ENCODE measurements at regions not wholly inside any gene's neighbourhood (a gene's known extent, or its start where the extent isn't known, plus 50 kb on each side); places are given as distances from the start of the nearest gene placed in this dataset.
"Not testable (repeated sequence)": the region's sequence is repeated elsewhere in the genome, so short reads cannot be mapped to it uniquely, and the experiment has no call there.

DNA sequence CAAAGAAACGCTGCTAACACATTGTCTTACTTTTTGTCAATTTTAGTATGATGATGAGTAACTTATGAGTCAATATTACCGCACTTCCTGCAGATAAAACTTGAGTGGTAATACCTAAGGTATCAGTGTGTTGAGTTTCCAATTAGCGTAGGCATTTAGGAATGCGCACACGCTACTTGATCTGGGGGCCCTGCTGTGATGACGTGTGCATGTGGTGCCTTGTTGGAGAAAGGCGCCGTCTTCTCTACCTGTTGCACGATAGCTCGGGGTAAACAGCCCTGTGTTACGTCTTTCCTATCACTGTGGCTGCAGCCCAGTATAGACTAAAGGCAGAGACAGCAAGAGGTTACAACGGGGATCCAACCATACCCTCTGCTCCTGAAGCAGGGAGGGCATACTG, 476.8 kb upstream of the ADARB2 start:
- no peak for FAIRE-seq

DNA sequence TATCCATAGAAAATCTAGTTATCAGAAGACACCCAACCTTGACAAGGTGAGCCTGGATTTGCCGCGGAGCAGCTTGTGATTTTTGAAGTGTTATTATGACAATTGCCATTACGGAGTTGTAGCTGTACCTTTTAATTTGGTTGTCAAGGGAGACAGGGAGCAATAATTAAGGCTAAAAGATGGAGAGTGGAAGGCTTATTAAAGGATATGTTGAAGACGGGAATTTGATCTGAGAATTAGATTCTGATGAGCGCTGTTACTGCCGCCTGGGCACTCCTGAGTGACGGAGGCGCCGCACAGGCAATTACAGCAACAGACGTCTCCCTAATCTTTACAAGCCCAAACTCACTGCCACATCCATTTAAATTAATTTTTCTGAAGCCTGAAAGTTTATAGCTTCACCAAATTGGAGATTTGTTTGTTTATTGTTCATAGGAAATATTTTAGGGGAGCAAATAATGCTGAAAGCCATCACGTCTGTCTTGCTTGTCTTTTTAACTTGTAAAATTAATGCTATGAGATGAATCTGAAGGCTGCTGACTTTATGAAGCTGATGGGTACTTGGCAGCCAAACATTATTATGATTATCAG, 475.0 kb upstream of the ADARB2 start:
- no peak for FAIRE-seq

DNA sequence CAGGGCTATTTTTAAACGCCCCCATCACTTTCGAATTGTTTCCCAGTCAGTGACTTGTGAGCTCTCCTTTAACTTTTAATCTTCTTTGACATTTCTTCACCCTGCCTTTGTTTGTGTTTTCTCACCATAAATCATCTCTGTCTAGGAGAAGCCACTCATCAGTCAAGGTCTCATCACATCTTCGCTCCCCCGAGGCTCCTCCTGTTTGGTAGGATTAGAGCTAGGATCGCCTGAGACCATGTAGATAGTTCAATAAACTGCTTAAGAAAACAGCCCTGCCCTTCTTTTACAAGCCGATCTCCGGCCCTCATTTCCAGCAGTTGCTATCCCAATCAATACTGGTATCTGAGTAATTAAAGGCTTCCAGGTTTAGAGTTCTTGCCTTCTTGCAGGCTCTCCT, 472.8 kb upstream of the ADARB2 start:
- no peak for FAIRE-seq

DNA sequence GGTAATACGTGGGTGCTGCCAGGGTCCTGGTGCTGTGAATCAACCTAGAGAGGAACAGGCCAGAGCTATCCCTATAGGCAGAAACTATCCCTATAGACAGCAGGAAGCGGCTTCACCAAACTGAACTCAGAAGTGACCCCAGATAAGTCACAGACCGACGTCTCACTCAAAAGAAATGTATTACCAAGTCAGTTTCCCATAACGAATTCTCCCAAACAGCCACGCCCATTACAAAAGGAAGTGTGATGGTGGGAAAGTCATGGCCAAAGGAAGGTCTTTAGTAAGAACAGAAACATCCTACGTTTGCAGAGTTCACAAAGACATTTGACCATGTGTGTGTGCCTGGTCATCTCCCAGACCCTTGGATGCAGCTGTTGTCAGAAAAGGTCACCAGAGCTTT, 470.8 kb upstream of the ADARB2 start:
- FAIRE-seq = no peak

DNA sequence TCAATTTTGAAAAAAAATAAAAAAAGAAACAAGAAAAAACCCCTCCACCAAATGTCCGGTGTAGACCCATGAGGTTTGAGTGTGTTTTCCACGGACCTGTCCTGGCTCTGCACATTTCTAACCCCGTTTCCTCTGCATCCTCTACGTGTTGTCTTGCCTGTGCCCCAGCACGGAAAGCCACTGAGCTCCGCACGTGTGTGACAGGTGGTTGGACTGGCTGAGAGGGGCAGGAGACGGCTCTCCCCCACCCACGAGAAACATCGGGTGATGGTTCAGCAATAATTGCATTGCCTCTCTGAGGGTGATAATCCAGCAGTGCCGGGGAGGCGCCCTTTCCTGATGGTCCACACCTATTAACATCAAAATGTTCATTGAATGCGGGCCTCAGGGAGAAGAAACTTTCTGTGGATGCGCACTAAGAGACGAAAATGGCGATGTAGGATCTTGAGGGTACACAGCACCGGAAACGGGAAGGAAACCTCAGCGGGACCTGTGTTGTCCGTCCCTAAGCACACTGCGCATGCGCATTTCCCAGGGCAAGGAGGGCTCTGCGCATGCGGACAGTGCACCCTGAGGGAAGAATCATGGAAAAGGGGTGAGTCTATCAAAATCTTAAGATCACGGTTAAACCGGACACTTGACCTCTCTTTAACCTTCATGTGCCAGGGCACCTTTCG, 470.1 kb upstream of the ADARB2 start:
- FAIRE-seq = no peak

DNA sequence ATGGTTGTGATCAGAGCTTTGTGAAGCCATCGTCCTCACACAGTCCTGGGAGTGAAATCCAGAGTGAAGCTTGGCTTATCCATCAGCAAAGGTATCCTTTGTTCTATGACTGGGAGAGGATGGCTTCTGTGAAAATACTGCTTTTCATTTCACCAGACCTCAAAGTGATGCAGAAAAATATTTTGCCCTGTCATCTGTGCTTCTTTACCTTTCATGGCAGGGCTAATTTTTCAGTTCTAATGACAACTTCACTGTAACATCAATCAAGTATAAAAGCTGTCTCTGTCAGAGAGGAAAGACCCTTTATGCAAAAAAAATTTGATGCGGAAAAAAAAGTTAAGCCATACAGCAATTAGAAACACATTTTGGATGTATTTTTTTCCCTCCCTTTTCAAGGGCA, 468.1 kb upstream of the ADARB2 start:
- no peak for FAIRE-seq

DNA sequence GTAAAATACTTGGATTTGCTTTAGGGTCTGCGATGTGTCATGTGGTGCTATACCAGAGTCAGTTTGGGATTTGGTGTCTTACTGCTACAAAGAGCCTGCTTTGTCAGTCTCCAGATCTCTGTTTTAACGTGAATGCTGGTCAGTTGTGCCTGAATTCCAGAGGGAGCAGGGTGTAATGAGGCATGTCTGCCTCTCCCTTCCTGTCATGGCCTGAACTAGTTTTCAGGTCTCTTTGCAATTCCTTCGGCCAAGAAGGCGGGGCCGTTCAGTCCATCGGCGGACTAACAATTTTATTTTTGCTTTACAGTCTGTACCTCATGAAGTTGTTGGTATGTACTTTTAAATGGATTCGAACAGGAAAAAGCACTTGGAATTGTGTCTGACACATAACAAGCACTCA, 465.1 kb upstream of the ADARB2 start:
- no peak for FAIRE-seq

DNA sequence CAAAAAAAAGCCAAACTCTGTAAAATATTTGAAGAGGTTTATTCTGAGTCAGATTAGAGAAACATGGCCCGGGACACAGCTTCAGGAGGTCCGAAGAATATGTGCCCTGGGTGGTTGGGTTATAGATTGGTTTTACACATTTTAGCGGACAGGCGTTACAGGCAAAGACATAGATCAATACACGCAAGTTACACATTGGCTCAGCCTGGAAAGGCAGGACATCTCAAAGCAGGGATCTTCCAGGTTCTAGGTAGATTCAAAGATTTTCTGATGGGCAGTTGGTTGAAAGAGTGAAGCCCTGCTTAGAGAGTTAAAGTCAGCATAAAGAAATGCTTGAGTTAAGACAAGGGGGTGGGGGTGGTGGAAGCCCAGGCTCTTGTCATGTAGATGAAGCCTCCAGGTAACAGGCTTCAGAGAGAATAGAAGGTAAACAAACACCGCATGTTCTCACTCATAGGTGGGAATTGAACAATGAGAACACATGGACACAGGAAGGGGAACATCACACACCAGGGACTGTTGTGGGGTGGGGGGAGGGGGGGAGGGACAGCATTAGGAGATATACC, 464.3 kb upstream of the ADARB2 start:
- FAIRE-seq = no peak

DNA sequence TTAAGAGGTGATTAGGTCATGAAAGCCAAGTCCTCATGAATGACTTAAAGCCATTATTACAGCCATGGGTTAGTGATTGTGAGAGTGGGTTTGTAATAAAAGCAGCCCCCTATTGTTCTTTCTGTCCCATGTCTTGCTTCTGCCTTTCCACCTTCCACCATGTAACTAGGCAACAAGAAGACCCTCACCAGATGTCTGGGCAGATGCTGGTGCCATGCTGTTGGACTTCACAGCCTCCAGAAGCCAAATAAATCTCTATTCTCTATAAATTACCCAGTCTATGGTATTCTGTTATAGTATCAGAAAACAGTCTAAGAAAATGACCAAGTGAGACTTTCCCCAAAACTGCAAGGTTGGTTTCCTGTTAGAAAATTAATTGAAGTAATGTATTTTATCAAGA, 460.3 kb upstream of the ADARB2 start:
- FAIRE-seq = no peak

DNA sequence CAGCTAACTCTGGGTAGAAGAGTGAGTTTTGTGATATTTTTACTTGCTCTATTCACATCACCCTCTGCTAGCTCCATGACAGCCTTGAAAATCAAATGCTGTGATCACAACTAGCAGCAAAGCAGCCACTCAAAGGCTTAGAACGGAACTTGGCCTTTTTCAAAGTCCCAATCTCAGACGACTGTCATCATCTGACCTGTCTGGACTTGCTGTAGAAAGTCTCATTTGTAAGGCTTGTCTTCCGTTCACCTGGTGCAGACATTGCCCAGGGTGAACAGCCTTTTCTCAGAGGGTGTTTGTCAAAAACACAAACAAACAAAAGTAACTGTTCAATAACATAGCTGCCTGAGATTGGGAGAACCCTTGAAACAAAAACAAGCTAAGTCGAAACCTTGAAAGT, 458.9 kb upstream of the ADARB2 start:
- no peak for FAIRE-seq

DNA sequence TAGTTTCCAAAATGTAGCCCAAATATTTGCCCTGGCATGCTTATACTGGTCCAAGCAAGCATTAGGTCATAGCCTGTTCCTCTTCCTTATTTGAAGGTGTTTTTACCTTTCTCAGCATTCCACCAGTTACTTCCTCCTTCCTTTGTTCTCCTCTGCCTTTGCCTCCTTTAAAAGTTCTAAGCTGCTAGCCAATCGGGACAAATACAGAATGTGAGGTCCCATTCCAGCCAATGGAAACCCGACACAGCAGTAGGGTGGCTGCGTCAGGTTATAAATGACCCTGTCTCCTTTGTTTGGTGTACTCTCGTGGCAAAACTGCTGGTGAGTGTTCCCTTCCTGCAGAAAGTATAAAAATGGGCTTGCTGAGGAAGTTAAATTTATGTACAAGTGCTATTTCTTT, 452.0 kb upstream of the ADARB2 start:
- FAIRE-seq = not testable (repeated sequence)

DNA sequence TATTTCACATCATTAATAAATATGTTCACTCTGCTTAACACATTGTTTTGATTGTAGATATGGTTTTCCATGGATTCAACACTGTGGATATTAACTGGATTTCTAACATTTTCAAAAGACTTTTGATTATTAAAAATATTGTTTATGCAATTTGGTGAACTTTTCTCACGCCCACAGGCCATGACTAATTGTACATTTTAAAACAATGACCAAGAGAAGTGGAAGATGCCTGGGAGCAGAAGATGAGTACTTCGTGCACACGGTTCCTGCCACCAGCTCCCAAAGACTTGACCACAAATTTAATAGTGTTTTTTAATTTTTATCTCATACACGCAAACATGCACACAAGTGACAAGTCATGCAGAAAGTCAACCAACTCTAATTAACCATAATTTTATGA, 451.0 kb upstream of the ADARB2 start:
- FAIRE-seq = no peak

DNA sequence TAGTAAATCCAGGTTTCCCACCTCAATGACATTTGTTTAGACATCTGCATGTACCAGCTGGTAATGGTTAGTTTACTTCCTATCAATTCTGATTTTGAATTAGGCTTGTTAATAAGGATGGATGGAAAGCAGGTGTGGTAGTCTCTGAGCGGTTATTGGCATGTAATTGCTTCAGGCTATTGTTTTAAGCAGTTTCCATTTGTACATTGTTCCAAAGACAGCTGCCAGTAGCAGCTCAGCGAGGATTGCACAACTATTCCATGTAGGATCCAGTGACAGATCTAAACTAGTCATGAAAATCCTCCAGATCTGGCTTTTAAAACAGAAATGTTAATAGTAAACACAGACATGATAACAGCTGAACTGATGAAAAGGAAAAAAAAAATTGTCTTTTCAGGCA, 436.0 kb upstream of the ADARB2 start:
- FAIRE-seq = no peak

DNA sequence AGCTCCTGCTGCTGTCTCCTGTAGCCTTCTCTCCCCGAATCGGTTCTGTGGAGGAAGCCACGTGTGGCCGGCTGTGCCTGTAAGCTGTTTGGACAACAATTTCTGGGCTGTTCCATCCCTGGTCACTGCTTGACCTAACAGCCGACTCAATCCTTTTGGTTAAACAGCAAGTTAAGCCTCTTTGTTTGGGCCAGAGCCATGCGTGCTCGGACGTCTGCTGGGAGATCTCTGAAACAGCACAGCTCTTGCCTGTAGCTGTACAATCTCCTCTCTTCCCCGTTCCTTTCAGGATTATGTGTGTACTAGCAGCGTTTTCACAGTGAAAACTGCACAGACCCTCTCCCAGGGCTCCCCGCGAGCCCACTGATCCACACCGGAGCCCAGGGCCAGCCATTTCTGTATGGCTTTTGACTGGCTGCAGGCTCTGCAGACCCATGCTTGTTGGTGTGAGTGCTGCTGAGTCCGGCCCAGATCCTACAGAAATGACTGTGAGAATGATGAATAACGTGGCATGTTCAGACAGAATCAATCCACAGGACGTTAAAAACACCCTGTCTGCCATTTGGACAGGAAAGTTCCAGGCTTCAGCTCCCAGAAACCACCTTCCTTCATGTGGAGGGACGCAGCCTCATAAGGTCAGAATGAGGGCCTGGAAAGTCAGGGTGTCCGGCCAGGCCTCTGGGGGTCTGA, 428.6 kb upstream of the ADARB2 start:
- no peak for FAIRE-seq

DNA sequence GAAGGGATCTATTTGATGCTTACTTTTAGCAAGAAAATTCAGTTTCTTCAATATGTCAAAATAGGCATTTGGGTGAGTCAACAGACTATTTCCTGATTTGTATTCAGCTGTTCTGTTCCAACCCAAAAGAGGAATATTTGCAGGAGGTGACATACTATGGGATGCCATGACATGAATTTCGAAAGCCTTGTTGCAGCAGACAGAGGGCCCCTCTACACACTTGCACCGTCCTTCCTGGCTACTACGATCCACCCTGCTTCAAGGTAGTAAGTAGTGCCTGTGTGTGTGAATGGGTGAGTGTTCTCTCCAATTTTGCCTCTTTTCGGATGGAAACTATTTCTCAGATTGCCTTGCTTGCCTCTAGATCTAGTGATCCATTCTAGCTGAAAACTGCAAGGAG, 413.0 kb upstream of the ADARB2 start:
- FAIRE-seq = no peak

DNA sequence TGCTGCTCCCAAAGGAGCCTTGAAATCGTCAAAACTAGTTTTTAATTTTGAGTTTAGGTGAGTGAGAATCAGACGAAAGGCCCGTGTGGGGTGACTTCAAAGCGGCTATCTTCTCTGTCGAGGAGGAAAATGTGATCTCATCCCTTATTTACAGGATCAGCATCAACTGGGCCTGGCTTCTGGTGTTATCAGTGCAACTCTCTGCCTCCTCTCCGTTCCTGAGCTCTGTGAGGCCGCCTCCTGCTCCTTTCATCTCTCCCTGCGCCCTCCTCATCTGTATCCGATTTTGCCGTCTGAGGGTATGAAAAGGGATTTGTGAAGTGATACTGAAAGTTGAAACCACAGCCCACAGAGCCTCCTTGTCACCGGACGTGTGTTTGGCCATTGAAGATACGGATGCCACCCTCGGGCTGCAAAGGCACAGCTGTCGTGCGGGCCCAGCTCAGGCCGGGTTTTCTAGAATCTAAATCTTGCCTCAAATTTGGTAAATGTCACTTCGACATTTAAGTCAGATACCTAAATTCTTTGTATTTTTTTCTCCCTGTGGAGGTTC, 408.7 kb upstream of the ADARB2 start:
- no peak for FAIRE-seq

DNA sequence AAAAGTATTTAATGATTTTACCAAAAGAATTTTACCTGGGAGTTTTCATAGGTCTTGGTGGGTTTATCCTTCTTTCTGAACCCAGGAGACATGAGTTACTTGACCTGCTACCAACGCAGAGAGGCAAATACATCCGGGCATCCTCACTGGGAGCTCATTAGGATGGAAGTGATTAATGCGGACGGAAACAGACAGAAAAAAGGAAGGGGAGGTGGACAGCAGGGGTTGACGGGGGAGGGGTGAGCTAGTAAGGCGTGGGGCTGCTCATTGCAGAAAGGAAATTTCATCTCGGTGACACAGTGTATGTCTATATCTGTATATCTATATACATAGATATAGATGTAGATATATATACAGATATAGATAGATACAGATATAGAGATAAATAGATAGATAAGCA, 408.2 kb upstream of the ADARB2 start:
- FAIRE-seq = no peak

DNA sequence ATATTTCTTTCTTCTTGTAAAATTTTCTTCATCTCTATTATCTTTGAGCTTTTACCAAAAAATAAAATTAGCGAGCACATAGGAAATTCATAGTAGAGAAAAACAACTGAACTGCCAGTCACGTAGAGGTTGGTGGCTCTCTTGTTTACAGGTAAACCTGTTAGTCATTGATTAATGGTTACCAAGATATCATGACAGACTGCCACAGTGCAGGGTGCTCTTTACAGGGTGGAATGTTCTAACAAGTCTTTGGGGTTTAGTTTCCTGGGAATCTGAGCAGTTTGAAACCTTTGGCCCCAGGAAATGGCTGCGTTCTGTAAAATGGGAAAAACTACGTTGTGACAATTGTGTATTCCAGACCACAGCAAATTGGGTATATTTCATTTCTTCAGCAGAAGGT, 407.3 kb upstream of the ADARB2 start:
- FAIRE-seq = no peak

DNA sequence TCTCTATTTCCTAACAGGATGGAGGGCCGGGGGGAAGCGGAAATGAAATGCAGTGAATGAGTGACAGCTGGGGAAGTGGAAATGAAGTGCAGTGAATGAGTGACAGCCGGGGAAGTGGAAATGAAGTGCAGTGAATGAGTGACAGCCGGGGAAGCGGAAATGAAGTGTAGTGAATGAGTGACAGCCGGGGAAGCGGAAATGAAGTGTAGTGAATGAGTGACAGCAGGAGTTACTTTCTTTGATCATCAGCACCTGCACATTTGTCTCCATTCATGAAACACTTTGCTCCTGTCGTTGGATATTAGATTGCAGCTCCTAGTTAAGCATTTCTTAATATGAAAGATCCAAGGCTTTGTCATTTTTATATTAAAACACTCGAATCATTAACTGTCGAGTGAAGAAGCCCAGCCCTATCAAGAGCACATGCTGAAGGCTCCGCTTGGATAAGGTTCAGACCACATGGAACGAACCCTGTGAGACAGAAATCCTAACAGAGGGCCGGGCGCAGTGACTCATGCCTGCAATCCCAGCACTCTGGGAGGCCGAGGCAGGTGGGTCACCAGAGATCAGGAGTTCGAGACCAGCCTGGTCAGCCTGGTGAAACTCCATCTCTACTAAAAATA, 406.0 kb upstream of the ADARB2 start:
- no peak for FAIRE-seq

DNA sequence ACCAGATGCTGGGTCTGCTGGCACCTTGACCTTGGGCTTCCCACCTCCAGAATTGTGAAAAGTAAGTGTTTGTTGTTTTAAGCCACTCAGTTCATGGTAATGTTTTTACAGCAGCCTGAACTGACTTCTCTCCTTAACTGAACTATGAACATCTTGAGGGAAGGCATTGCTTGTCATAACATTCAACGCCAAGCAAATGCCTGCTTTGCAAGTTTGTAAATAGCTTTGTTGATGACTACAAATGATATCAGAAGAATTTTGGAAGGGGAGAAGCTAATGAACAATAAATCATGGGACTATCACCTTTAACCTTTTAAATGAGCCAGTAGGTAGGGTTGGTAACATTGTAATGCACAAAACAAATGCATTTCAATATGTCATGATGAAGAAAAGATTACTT, 402.4 kb upstream of the ADARB2 start:
- FAIRE-seq = no peak

DNA sequence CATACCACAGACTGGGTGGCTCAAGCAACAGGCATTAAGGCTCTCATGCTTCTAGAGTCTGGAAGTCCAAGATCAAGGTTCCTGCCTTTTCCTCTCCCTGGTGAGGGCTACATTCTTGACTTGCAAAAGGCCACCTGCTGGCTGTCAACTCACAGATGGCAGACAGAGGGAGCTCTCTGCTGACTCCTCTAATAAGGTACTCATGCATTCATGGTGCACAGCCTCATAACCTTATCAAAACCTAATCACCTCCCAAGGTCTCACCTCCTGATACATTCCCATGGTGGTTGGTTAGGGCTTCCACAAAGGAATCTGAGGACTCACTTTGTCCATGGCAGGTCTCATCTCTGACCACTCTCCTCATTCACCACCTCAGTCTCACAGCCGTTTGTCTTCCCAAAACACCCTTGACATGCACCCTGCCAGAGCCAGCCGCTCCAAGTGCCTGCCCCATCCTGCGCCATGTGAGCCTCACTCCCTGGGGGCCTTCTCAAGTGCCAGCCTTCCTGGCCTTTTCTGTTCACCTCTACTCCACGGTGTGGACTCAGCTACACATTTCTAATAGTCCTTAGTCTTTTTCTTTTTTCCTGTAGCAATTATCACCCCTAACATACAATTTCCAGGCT, 400.3 kb upstream of the ADARB2 start:
- FAIRE-seq = no peak

DNA sequence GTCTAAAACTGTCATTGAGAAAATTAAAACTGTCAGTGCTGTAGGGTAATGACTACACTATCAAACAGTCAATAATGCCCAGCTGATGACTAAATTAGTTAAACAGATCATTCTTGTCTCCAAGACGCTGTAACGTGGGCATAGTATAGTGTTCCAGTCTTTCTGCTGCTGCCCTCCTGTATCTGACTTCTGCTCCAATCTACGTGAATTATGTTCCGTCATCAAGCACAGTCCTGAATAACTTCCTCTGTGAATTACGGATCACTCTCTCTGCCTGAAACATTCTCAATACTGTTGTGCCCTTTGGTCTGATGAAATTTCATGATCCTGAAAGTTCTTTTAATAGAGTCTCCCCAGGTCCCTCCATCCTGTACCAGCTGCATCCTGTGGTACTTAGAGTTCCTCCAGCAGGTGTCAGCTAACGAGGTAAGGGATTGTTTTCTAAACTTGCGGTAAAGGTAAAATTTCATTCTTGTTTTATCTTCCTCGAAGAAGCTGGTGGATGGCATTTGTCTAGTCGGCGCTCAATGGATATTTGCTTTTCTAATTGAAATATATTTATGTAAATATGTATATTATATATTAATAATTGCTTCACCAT, 393.5 kb upstream of the ADARB2 start:
- FAIRE-seq = no peak

DNA sequence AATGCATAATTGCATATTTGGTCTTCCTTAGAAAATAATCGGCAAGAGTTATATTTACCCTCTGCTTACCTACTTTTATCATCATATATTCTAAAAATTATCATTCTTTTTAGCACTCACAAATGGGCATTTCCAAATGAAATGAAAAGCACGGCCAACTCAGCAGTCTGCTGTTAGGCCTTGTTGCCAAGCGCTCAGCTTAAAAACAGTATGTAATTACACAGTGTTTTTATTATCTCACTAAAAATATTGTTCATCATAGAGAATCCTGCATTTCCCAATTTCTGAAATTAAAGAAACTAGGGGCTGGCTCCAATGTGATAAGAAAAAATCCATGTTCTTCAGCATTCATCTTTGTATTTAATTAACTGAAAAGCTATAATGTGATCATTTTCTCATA, 391.7 kb upstream of the ADARB2 start:
- FAIRE-seq = no peak
